NCI-H2196 (cell line): ENCODE measurements at regions not wholly inside any gene's neighbourhood (a gene's known extent, or its start where the extent isn't known, plus 50 kb on each side); places are given as distances from the start of the nearest gene placed in this dataset.
"Not testable (repeated sequence)": the region's sequence is repeated elsewhere in the genome, so short reads cannot be mapped to it uniquely, and the experiment has no call there.

ENCODE experiments used
- DNase-seq: peaks from one replicate; lab custom pipeline; 2025; ENCODE audit not compliant: unreplicated experiment; lab: John Stamatoyannopoulos, UW

- DNase-seq: no peak
Measured at GRCh38 chr5:14054965-14055963, 87.9 kb upstream of the TRIO start.

- DNase-seq: no peak
Measured at GRCh38 chr5:14054111-14054854, 88.9 kb upstream of the TRIO start.

- no peak for DNase-seq
Measured at GRCh38 chr5:14050821-14051220, 92.3 kb upstream of the TRIO start.

- no peak for DNase-seq
Measured at GRCh38 chr5:14048434-14048833, 94.7 kb upstream of the TRIO start.

- DNase-seq: no peak
Measured at GRCh38 chr5:14041528-14042192, 97.2 kb upstream of the DNAH5 start.

- DNase-seq: no peak
Measured at GRCh38 chr5:14040542-14040941, 96.1 kb upstream of the DNAH5 start.

GRCh38 chr5:14039576-14039975, 95.1 kb upstream of the DNAH5 start:
- no peak for DNase-seq

- no peak for DNase-seq
Measured at GRCh38 chr5:14039063-14039462, 94.6 kb upstream of the DNAH5 start.

GRCh38 chr5:14038341-14038959, 94.0 kb upstream of the DNAH5 start:
- DNase-seq: no peak

- DNase-seq: no peak
Measured at GRCh38 chr5:14036947-14037346, 92.5 kb upstream of the DNAH5 start.

GRCh38 chr5:14036514-14036913, 92.0 kb upstream of the DNAH5 start:
- no peak for DNase-seq

GRCh38 chr5:14035859-14036503, 91.5 kb upstream of the DNAH5 start:
- peak; percentile 60 for DNase-seq

GRCh38 chr5:14034963-14035362, 90.5 kb upstream of the DNAH5 start:
- DNase-seq: no peak

GRCh38 chr5:14032918-14033317, 88.4 kb upstream of the DNAH5 start:
- no peak for DNase-seq

GRCh38 chr5:14028938-14029584, 84.6 kb upstream of the DNAH5 start:
- no peak for DNase-seq

- no peak for DNase-seq
Measured at GRCh38 chr5:14028188-14028587, 83.7 kb upstream of the DNAH5 start.

- no peak for DNase-seq
Measured at GRCh38 chr5:14025569-14026286, 81.2 kb upstream of the DNAH5 start.

GRCh38 chr5:14022971-14023370, 78.5 kb upstream of the DNAH5 start:
- DNase-seq: no peak

- DNase-seq: not testable (repeated sequence)
Measured at GRCh38 chr5:14020944-14021343, 76.5 kb upstream of the DNAH5 start.
